ENCODE measurements at regions not wholly inside any gene's neighbourhood (a gene's known extent, or its start where the extent isn't known, plus 50 kb on each side); places are given as distances from the start of the nearest gene placed in this dataset.

- no peak for DNase-seq
- H3K9me3 ChIP-seq (ENCODE audit: control extremely low read depth in 1 of 3, control insufficient read depth in 2 of 3, insufficient read depth in 1 of 3, low read length in 2 of 3) = peaks cover 0 to 3% (median 0%) of the 10 kb centered on the region in 3 donors
- Mint-ChIP-seq H3K4me3 (no peak overlapping the region), H3K4me1 (no peaks in the 10 kb centered on the region), H3K27me3 (no peaks in the 10 kb centered on the region), H3K9me3 (ENCODE audit: insufficient read depth) (no peaks in the 10 kb centered on the region), H3K27ac (no peak overlapping the region)
- no peak overlapping the region for H3K4me3 ChIP-seq (ENCODE audit: control extremely low read depth in 1 of 5, extremely low read depth in 1 of 5, insufficient read depth in 1 of 5, low read depth in 2 of 5, low read length in 4 of 5)
- no peaks in the 10 kb centered on the region for H3K79me2 ChIP-seq (ENCODE audit: control insufficient read depth, insufficient read depth, low read length)
- no peaks in the 10 kb centered on the region for H4K20me1 ChIP-seq (ENCODE audit: control insufficient read depth, insufficient read depth, low read length, poor library complexity, severe bottlenecking)
- no peaks in the 10 kb centered on the region for H3K4me1 ChIP-seq (ENCODE audit: control insufficient read depth in 2 of 2, insufficient read depth in 2 of 2, low read length in 2 of 2)
- no peak overlapping the region for H3K4me2 ChIP-seq (replicated peaks; ENCODE audit: low read depth, low read length, poor library complexity, severe bottlenecking)
- H2AFZ ChIP-seq (ENCODE audit: insufficient read depth, low read depth, low read length, poor library complexity, severe bottlenecking) = no peak overlapping the region
- H3K27ac ChIP-seq (ENCODE audit: low read length in 2 of 2) = no peak overlapping the region
- intact Hi-C loops (cut with micrococcal nuclease) = no loop called here
- ChIA-PET POLR2A (no interaction called here), CTCF (no interaction called here)
- ATAC-seq (ENCODE audit: low read depth) = no peak
- WGBS (ENCODE audit: insufficient coverage) = 85% methylated on average over 7 of the region's 7 CpGs
- no peak for TF ChIP-seq CTCF (IDR thresholded peaks at IDR 0.05)
- no peak for TF ChIP-seq EZH2 (IDR thresholded peaks at IDR 0.05; ENCODE audit: borderline replicate concordance, insufficient read depth, low read depth, low read length, poor library complexity, severe bottlenecking)
- H3K27me3 ChIP-seq (replicated peaks in 1 of 4; ENCODE audit: control extremely low read depth in 1 of 4, control insufficient read depth in 3 of 4, insufficient read depth in 4 of 4, low read length in 3 of 4) = no peaks in the 10 kb centered on the region
- no peaks in the 10 kb centered on the region for H3K36me3 ChIP-seq (replicated peaks in 1 of 2; ENCODE audit: control extremely low read depth in 1 of 2, control insufficient read depth in 1 of 2, extremely low read depth in 1 of 2, insufficient read depth in 2 of 2, low read length in 1 of 2)
- H3K9ac ChIP-seq (ENCODE audit: low read length) = no peak overlapping the region
Measured at GRCh38 chr7:155880721-155881120, 68.5 kb upstream of the SHH start.

- WGBS (ENCODE audit: insufficient coverage) = 94% methylated on average over 4 of the region's 5 CpGs
- Histone ChIP-seq H3K4me3 (ENCODE audit: control extremely low read depth in 1 of 5, extremely low read depth in 1 of 5, insufficient read depth in 1 of 5, low read depth in 2 of 5, low read length in 4 of 5) (no peak overlapping the region), H3K9me3 (ENCODE audit: control extremely low read depth in 1 of 3, control insufficient read depth in 2 of 3, insufficient read depth in 1 of 3, low read length in 2 of 3) (peaks cover 0 to 3% (median 0%) of the 10 kb centered on the region in 3 donors), H2AFZ (ENCODE audit: insufficient read depth, low read depth, low read length, poor library complexity, severe bottlenecking) (no peak overlapping the region), H3K36me3 (replicated peaks in 1 of 2; ENCODE audit: control extremely low read depth in 1 of 2, control insufficient read depth in 1 of 2, extremely low read depth in 1 of 2, insufficient read depth in 2 of 2, low read length in 1 of 2) (no peaks in the 10 kb centered on the region), H3K79me2 (ENCODE audit: control insufficient read depth, insufficient read depth, low read length) (no peaks in the 10 kb centered on the region), H3K4me1 (ENCODE audit: control insufficient read depth in 2 of 2, insufficient read depth in 2 of 2, low read length in 2 of 2) (no peaks in the 10 kb centered on the region), H3K27ac (ENCODE audit: low read length in 2 of 2) (no peak overlapping the region), H3K9ac (ENCODE audit: low read length) (no peak overlapping the region), H4K20me1 (ENCODE audit: control insufficient read depth, insufficient read depth, low read length, poor library complexity, severe bottlenecking) (no peaks in the 10 kb centered on the region), H3K27me3 (replicated peaks in 1 of 4; ENCODE audit: control extremely low read depth in 1 of 4, control insufficient read depth in 3 of 4, insufficient read depth in 4 of 4, low read length in 3 of 4) (no peaks in the 10 kb centered on the region), H3K4me2 (replicated peaks; ENCODE audit: low read depth, low read length, poor library complexity, severe bottlenecking) (no peak overlapping the region)
- CTCF ChIA-PET = no interaction called here
- intact Hi-C loops (cut with micrococcal nuclease) = no loop called here
- Mint-ChIP-seq H3K27ac (no peak overlapping the region), H3K4me3 (no peak overlapping the region), H3K4me1 (no peaks in the 10 kb centered on the region), H3K9me3 (ENCODE audit: insufficient read depth) (no peaks in the 10 kb centered on the region), H3K27me3 (no peaks in the 10 kb centered on the region)
- no peak for ATAC-seq (ENCODE audit: low read depth)
- TF ChIP-seq EZH2 (IDR thresholded peaks at IDR 0.05; ENCODE audit: borderline replicate concordance, insufficient read depth, low read depth, low read length, poor library complexity, severe bottlenecking) (no peak), CTCF (IDR thresholded peaks at IDR 0.05) (no peak)
- POLR2A ChIA-PET = no interaction called here
- DNase-seq = no peak
Measured at GRCh38 chr7:155879592-155879991, 67.3 kb upstream of the SHH start.

All from B cell (primary cell).